ENCODE measurements at regions not wholly inside any gene's neighbourhood (a gene's known extent, or its start where the extent isn't known, plus 50 kb on each side); places are given as distances from the start of the nearest gene placed in this dataset.

DNA sequence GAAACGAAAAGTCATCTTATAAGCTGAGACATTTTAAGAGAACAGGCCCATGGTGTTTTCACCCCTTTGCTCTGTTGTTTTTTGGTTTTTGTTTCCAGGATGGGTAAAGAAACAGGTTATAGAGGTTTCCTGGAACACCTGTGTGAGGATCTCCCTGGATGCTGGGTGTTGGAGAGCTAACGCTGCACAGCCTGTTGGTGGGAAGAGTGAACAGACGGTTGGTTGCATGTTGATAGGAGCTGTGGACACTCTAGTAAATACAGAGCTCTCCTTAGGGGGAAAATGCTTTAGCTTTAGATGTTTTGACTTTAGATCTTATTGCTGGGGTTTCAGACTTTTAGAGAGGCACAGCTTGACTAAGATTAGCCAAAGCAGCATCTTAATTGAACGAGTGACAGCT lies 235.2 kb downstream of the SOX4 start:
- DNase-seq (ENCODE audit: extremely low spot score in 2 of 2): no peak
- Histone ChIP-seq H3K27ac (no peak overlapping the region), H3K27me3 (no peaks in the 10 kb centered on the region), H3K9me3 (no peaks in the 10 kb centered on the region), H3K4me1 (peaks cover 13% of the 10 kb centered on the region), H3K36me3 (no peaks in the 10 kb centered on the region), H3K4me3 (no peak overlapping the region)
- no peak for TF ChIP-seq CTCF (IDR thresholded peaks at IDR 0.05)
- TF ChIP-seq POLR2A (IDR thresholded peaks at IDR 0.05): no peak
- TF ChIP-seq POLR2AphosphoS5 (IDR thresholded peaks at IDR 0.05; ENCODE audit: insufficient read depth in 1 of 2, low read depth in 1 of 2): no peak
- intact Hi-C loops (cut with DNase I): no loop called here

GRCh38 chr6:21829126-21829525 lies 235.6 kb downstream of the SOX4 start:
- intact Hi-C loops (cut with DNase I): no loop called here
- Histone ChIP-seq H3K9me3 (no peaks in the 10 kb centered on the region), H3K4me3 (no peak overlapping the region), H3K36me3 (no peaks in the 10 kb centered on the region), H3K27me3 (no peaks in the 10 kb centered on the region), H3K4me1 (peaks cover 13% of the 10 kb centered on the region), H3K27ac (no peak overlapping the region)
- TF ChIP-seq POLR2AphosphoS5 (IDR thresholded peaks at IDR 0.05; ENCODE audit: insufficient read depth in 1 of 2, low read depth in 1 of 2) (no peak), CTCF (IDR thresholded peaks at IDR 0.05) (no peak), POLR2A (IDR thresholded peaks at IDR 0.05) (no peak)
- DNase-seq (ENCODE audit: extremely low spot score in 2 of 2): no peak

- Histone ChIP-seq H3K27me3 (no peaks in the 10 kb centered on the region), H3K4me3 (no peak overlapping the region), H3K9me3 (no peaks in the 10 kb centered on the region), H3K4me1 (peaks cover 13% of the 10 kb centered on the region), H3K27ac (peak overlapping the region; percentile 13), H3K36me3 (no peaks in the 10 kb centered on the region)
- intact Hi-C loops (cut with DNase I): no loop called here
- TF ChIP-seq POLR2AphosphoS5 (IDR thresholded peaks at IDR 0.05; ENCODE audit: insufficient read depth in 1 of 2, low read depth in 1 of 2) (no peak), POLR2A (IDR thresholded peaks at IDR 0.05) (no peak), CTCF (IDR thresholded peaks at IDR 0.05) (no peak)
- DNase-seq (ENCODE audit: extremely low spot score in 2 of 2): no peak
Measured at GRCh38 chr6:21831521-21832291, 238.2 kb downstream of the SOX4 start.

GRCh38 chr6:21836277-21836676 lies 242.7 kb downstream of the SOX4 start:
- Histone ChIP-seq H3K4me3 (no peak overlapping the region), H3K4me1 (peaks cover 9% of the 10 kb centered on the region), H3K9me3 (no peaks in the 10 kb centered on the region), H3K27me3 (no peaks in the 10 kb centered on the region), H3K36me3 (no peaks in the 10 kb centered on the region), H3K27ac (no peak overlapping the region)
- no peak for TF ChIP-seq POLR2AphosphoS5 (IDR thresholded peaks at IDR 0.05; ENCODE audit: insufficient read depth in 1 of 2, low read depth in 1 of 2)
- TF ChIP-seq CTCF (IDR thresholded peaks at IDR 0.05): no peak
- no peak for TF ChIP-seq POLR2A (IDR thresholded peaks at IDR 0.05)
- intact Hi-C loops (cut with DNase I): no loop called here
- DNase-seq (ENCODE audit: extremely low spot score in 2 of 2): no peak

- no peak for TF ChIP-seq CTCF (IDR thresholded peaks at IDR 0.05)
- Histone ChIP-seq H3K9me3 (no peaks in the 10 kb centered on the region), H3K4me3 (no peak overlapping the region), H3K27ac (no peak overlapping the region), H3K4me1 (peaks cover 3% of the 10 kb centered on the region), H3K27me3 (no peaks in the 10 kb centered on the region), H3K36me3 (no peaks in the 10 kb centered on the region)
- intact Hi-C loops (cut with DNase I): no loop called here
- no peak for DNase-seq (ENCODE audit: extremely low spot score in 2 of 2)
Measured at GRCh38 chr6:21836772-21837425, 243.3 kb downstream of the SOX4 start.
